CD4-positive, alpha-beta T cell treated with Interleukin-15 for 4 hours (primary cell): ENCODE measurements at regions not wholly inside any gene's neighbourhood (a gene's known extent, or its start where the extent isn't known, plus 50 kb on each side); places are given as distances from the start of the nearest gene placed in this dataset.
A peak's percentile ranks its signal among the peaks of the same experiment; 100 is the strongest.
"Not testable (repeated sequence)": the region's sequence is repeated elsewhere in the genome, so short reads cannot be mapped to it uniquely, and the experiment has no call there.

Experiments used
- DNase-seq: peaks from one replicate; pipeline ENCODE4 v3.0.0-alpha.2; 2020; ENCODE audit warnings: low spot score

- no peak for DNase-seq
These were observed 209.7 kb upstream of the SGO1 start for GRCh38 chr3:20395692-20396091.

- no peak for DNase-seq
These were observed 208.2 kb upstream of the SGO1 start for GRCh38 chr3:20394243-20394642.

- DNase-seq: no peak
These were observed 205.6 kb upstream of the SGO1 start for GRCh38 chr3:20391644-20392043.

GRCh38 chr3:20388971-20389370, 203.0 kb upstream of the SGO1 start:
- DNase-seq: no peak

- DNase-seq: no peak
These were observed 194.3 kb upstream of the SGO1 start for GRCh38 chr3:20380295-20380694.

- no peak for DNase-seq
These were observed 192.3 kb upstream of the SGO1 start for GRCh38 chr3:20378315-20378714.

GRCh38 chr3:20376665-20377217, 190.7 kb upstream of the SGO1 start:
- DNase-seq: no peak

- no peak for DNase-seq
These were observed 189.3 kb upstream of the SGO1 start for GRCh38 chr3:20375302-20375701.

- DNase-seq: not testable (repeated sequence)
These were observed 184.5 kb upstream of the SGO1 start for GRCh38 chr3:20370273-20371063.

- DNase-seq: no peak
These were observed 175.0 kb upstream of the SGO1 start for GRCh38 chr3:20361000-20361399.

- DNase-seq: no peak
These were observed 167.3 kb upstream of the SGO1 start for GRCh38 chr3:20353286-20353685.

- DNase-seq: no peak
These were observed 166.7 kb upstream of the SGO1 start for GRCh38 chr3:20352546-20353179.

GRCh38 chr3:20350449-20350848, 164.4 kb upstream of the SGO1 start:
- no peak for DNase-seq

- DNase-seq: no peak
These were observed 160.9 kb upstream of the SGO1 start for GRCh38 chr3:20346916-20347315.

GRCh38 chr3:20346369-20346768, 160.4 kb upstream of the SGO1 start:
- no peak for DNase-seq

- no peak for DNase-seq
These were observed 158.5 kb upstream of the SGO1 start for GRCh38 chr3:20344400-20344959.

- DNase-seq: no peak
These were observed 157.8 kb upstream of the SGO1 start for GRCh38 chr3:20343790-20344189.

GRCh38 chr3:20340324-20340928, 154.4 kb upstream of the SGO1 start:
- peak; percentile 69 for DNase-seq

- DNase-seq: no peak
These were observed 150.6 kb upstream of the SGO1 start for GRCh38 chr3:20336572-20336971.

GRCh38 chr3:20334842-20335241, 148.8 kb upstream of the SGO1 start:
- no peak for DNase-seq

GRCh38 chr3:20327889-20328288, 141.9 kb upstream of the SGO1 start:
- no peak for DNase-seq

GRCh38 chr3:20326541-20326940, 140.5 kb upstream of the SGO1 start:
- no peak for DNase-seq

GRCh38 chr3:20325563-20325962, 139.6 kb upstream of the SGO1 start:
- no peak for DNase-seq
